ENCODE measurements at regions not wholly inside any gene's neighbourhood (a gene's known extent, or its start where the extent isn't known, plus 50 kb on each side); places are given as distances from the start of the nearest gene placed in this dataset.

DNA sequence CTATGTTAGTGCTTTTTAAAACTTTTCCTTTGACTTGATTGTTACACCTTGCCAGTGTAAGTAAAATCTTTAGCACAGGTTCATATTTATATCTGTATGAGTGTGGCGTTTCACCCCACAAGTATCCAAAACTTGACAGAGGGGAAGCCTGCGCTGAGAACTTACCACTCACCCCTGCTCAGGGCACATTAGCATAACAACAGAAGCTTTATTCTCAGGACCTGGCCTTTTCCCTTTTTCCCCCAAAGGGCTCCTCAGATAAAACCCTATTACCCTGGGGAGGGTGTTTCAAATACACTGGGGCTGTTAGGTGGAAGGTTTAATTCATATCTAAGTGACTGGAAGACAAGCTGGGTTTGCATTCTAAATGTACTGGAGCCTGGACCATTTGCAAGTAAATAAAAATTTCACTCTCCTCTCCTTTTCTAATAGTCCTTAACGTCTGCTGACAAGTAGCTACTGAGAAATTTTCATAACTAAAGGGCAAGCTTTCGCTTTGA is 276.6 kb downstream of the RNF152 start:
- DNase-seq = no peak

DNA sequence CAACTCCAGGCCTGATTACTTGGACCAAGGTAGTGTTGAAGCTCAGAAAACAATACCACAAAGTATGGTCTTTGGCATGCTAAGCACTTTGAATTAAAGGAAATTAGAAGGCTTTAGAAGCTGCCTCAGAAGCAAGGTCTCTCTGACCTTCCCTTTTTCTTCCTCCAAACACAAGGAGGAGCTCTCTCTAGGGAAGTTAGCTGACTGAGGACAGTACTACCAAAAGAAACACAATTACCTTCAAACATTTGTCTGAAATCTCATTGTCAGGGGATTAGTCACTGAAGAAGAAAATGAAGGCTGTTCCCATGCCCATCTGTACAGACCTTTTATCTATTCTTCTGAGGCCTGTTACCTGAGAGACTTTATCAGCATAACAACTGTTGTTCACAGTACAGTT is 279.3 kb downstream of the CDH20 start:
- DNase-seq = no peak

DNA sequence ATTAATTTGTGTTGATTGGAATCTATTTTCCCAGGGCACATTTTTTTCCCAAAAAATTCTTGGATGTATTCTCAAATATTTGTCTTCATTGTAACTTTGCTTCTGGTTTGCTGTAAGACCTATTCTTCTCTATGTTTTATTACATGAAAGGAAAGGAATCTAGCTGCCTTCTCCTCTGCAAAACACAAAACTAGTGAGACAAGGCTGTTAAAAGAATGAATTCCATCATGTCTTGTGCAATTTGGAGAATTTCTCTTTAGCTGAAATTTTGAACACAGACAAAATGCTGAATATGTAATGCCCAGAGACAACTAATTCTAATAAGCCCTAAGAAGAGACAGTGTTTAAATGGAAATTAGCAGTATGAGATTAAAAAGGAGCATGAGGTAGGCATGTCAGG is 275.9 kb downstream of the CDH20 start:
- no peak for DNase-seq

DNA sequence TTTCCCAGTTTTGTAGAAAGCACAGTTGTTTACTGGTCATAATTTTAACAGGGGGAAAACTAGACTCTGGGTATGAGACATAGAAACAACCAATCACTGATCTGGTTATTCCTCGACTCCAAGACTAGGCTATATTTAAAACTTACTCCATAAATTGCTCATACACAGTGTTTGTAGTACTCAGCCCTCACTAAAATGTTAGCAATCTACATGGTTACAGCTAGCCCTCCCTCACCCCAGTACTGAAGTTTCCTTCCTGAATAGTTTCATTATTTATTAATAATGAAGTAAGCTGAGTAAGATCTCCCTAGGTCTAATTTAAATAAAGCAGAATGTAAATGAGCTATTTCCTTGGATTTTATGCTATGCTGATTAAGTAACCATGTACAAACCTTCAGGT is 275.1 kb downstream of the CDH20 start:
- no peak for DNase-seq

DNA sequence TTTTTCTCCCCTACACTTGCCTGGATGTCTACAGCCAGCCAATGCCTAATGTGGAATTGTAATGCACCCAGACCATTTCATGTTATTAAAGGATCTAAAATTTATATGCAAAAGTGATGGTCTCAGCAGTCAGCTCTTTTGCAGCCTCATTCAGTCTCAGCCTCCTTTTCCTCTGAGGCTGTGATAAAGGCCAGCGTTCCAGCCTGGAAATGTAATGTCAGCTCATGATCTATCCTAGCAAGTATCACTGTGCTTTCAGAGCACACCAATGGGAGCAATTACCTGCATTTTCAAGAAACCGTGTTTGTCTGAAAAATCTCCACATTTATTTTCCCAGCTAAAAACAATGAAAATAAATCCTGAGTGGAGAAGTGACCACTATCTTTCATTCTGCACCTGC is 274.6 kb downstream of the CDH20 start:
- DNase-seq = no peak

DNA sequence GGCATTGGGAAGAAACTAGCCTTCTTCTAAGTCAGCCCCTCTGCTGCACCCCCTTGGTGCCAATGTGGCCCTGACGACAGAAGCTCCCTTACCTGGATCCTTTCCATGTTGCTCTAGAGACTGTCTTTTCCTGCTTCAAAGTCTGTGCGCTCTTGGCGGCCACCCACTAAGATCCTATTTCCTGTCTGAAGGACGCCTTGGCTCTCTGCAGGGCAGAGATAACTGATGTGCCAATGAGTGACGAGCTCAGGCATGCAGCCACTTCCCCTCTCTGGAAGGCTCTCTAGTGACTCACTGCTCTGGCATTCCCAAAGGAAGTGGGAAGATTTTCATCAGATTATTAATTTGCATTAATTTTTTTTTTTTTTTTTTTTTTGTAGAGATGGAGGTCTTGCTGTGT is 273.5 kb downstream of the CDH20 start:
- DNase-seq = no peak

DNA sequence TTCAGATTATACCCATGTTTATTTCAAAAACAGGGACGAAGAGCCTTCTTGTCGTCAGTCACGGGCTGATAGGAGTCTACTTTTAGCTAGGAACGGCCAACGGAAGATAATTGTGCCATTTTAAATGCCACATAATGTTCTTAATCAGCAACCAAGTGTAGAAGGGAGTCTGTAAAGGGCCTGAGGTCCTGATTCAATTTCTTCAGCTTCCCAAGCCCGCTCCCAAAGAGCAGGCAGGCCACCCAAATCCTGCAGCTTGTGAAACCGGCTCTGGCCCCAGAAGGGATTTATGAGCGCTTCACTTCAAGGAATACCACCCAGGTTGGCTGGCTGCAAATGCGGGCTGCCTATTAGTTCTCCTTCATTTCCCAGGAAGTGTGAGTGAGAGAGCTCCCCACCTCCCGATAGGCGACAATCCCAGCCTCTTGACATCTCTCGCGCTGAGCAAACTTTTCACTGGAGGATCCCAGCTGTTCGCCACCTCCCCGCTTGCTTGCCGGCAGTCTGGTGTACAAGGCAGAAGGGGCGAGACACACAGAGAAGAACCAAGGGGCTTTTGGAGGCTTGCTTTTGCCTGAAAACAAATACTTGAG is 272.9 kb downstream of the CDH20 start:
- no peak for DNase-seq

DNA sequence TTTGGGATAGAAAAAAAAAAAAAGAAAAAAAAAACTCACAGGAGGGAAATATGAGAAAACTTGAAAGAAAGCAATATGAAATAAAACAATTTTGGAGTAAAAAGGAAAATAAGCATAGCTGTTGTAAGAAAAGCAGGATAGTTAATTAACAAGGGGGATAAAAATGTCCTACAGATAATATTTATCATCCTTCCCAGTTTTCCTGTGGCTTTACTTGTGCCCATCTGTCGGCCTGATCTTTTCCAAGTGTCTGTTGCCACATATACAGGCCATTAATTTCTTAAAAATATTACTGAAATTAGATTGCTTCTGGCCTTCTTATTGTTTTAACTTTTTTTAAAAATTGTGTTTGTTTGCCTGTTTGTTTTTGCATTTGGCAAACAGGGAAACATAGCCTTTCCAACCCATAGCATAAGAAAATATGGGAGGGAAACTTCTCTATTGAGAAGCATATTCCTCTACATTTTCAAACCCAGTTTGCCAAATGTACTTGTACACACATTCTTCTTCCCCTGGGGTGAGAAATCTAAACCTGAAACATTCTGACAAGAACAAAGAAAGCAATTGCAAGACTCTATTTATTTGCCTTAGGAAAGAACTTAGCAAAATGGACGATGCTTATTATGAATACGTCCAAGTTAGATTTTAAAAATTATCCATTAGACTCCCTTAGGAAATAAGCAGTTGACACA is 272.3 kb downstream of the CDH20 start:
- DNase-seq = no peak
